Keratinocyte (primary cell): ENCODE measurements at regions not wholly inside any gene's neighbourhood (a gene's known extent, or its start where the extent isn't known, plus 50 kb on each side); places are given as distances from the start of the nearest gene placed in this dataset.

Experiments
- DNase-seq: peaks from one replicate; pipeline ENCODE4 v3.0.0-alpha.2; 2011; ENCODE audit warnings: low read depth, missing footprints, low spot score
- FAIRE-seq: peaks from 2 replicates; lab custom pipeline; 2011; peaks lifted over from hg19 to GRCh38; lab: Jason Lieb, UNC
- H2AFZ ChIP-seq: 2 replicates; pipeline ENCODE4 v1.6.0; 2012; ENCODE audit warnings: low read length, control low read depth, inconsistent platforms; ENCODE audit not compliant: control insufficient read depth
- H3K27ac ChIP-seq: 2 replicates; pipeline ENCODE4 v1.5.1; 2011; ENCODE audit warnings: low read length; ENCODE audit not compliant: control insufficient read depth, insufficient read depth
- H3K27me3 ChIP-seq: 3 replicates; pipeline ENCODE4 v1.6.0; 2011; ENCODE audit warnings: low read length; ENCODE audit not compliant: control insufficient read depth, insufficient read depth; ENCODE audit errors: extremely low read depth
- H3K36me3 ChIP-seq, 2 experiments: 2 replicates in 1 of 2; 3 replicates in 1 of 2; pipeline ENCODE4 v1.5.1; 2011; ENCODE audit warnings: low read length in 2 of 2, mild to moderate bottlenecking in 1 of 2; ENCODE audit not compliant: control insufficient read depth in 2 of 2, insufficient read depth in 2 of 2; ENCODE audit errors: extremely low read depth in 1 of 2
- H3K4me1 ChIP-seq: 3 replicates; pipeline ENCODE4 v1.5.1; 2011; ENCODE audit warnings: low read length; ENCODE audit not compliant: control insufficient read depth, insufficient read depth; ENCODE audit errors: extremely low read depth
- H3K4me2 ChIP-seq: 3 replicates; pipeline ENCODE4 v1.6.0; 2011; ENCODE audit warnings: low read depth, low read length; ENCODE audit not compliant: control insufficient read depth, insufficient read depth; ENCODE audit errors: extremely low read depth
- H3K4me3 ChIP-seq, 3 experiments: fragments of 200-600 bp in 1 of 3; sonication (generic) in 1 of 3; 2 replicates in 2 of 3; 3 replicates in 1 of 3; pipeline ENCODE4 v1.5.1; 2011 to 2016; ENCODE audit warnings: low read length in 3 of 3, mild to moderate bottlenecking in 3 of 3, control low read depth in 2 of 3, inconsistent platforms in 1 of 3, low read depth in 1 of 3, mixed read lengths in 1 of 3, mixed run types in 1 of 3, moderate library complexity in 1 of 3; ENCODE audit not compliant: control insufficient read depth in 2 of 3, insufficient read depth in 2 of 3; ENCODE audit errors: extremely low read depth in 1 of 3
- H3K79me2 ChIP-seq: 2 replicates; pipeline ENCODE4 v1.6.0; 2012; ENCODE audit warnings: low read length; ENCODE audit not compliant: control insufficient read depth, insufficient read depth
- H3K9ac ChIP-seq: 3 replicates; pipeline ENCODE4 v1.6.0; 2011; ENCODE audit warnings: low read length; ENCODE audit not compliant: control insufficient read depth, insufficient read depth; ENCODE audit errors: extremely low read depth
- H3K9me1 ChIP-seq: 3 replicates; pipeline ENCODE4 v1.6.0; 2011; ENCODE audit warnings: low read length; ENCODE audit not compliant: control insufficient read depth, insufficient read depth; ENCODE audit errors: extremely low read depth
- H3K9me3 ChIP-seq: 2 replicates; pipeline ENCODE4 v1.5.1; 2012; ENCODE audit warnings: low read depth, low read length; ENCODE audit not compliant: control insufficient read depth
- H4K20me1 ChIP-seq: 3 replicates; pipeline ENCODE4 v1.6.0; 2011; ENCODE audit warnings: low read length; ENCODE audit not compliant: control insufficient read depth, insufficient read depth; ENCODE audit errors: extremely low read depth
- EZH2 ChIP-seq: IDR thresholded peaks from one replicate; pipeline ENCODE4 v1.6.1; 2012; ENCODE audit warnings: inconsistent platforms, mild to moderate bottlenecking, low read length, moderate library complexity
- dilution Hi-C: fragments of 300-500 bp; cut with MboI; formaldehyde crosslinking; loops from one replicate; pipeline ENCODE4 v1.7.0; 2020; ENCODE audit warnings: low sequenced_read_pairs; ENCODE audit not compliant: extremely low pct_ligation_motif_present
- TF ChIP-seq, protein P1 (sequence below), 3 experiments: IDR thresholded peaks in 1 of 3; conservative IDR thresholded peaks in 1 of 3; optimal IDR thresholded peaks in 1 of 3; 2 replicates in 2 of 3; 3 replicates in 1 of 3; pipeline versions ENCODE3 to v1.5.1; 2011; ENCODE audit warnings: low read length in 3 of 3, mild to moderate bottlenecking in 3 of 3, moderate library complexity in 2 of 3, control low read depth in 1 of 3, inconsistent platforms in 1 of 3; ENCODE audit not compliant: insufficient read depth in 2 of 3; ENCODE audit errors: extremely low read depth in 1 of 3

DNA sequence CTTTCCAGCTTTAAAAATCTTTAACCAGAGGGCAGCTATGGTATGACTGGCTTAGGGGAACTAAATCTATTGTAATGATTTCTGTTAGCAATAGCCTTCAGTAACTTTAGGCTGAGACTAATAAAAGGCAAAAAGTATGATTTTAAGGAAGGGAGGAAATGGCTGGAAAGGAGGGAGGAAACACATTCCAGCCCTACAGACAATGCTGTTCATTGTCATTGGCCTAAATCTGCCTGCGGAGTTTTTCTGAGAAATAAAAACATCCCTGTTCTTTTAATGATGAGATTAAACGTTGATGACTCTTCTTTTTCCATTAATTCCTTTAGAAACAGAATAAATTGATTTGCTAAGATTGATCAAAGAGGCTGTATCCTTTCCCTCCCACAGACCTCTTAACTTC is 99.6 kb upstream of the GRAMD1B start:
- FAIRE-seq, result no peak
- dilution Hi-C loops, result no loop called here

GRCh38 chr11:123330071-123330470 is 100.0 kb upstream of the GRAMD1B start:
- dilution Hi-C loops, result no loop called here
- Histone ChIP-seq H3K36me3 (no peaks in the 10 kb centered on the region), H3K4me2 (no peak overlapping the region), H4K20me1 (no peaks in the 10 kb centered on the region), H3K9ac (no peak overlapping the region), H3K79me2 (no peaks in the 10 kb centered on the region), H3K27ac (no peak overlapping the region), H2AFZ (no peak overlapping the region), H3K9me3 (no peaks in the 10 kb centered on the region), H3K27me3 (peaks cover 3% of the 10 kb centered on the region), H3K9me1 (no peaks in the 10 kb centered on the region), H3K4me3 (no peak overlapping the region), H3K4me1 (no peaks in the 10 kb centered on the region)
- TF ChIP-seq, protein P1, sequence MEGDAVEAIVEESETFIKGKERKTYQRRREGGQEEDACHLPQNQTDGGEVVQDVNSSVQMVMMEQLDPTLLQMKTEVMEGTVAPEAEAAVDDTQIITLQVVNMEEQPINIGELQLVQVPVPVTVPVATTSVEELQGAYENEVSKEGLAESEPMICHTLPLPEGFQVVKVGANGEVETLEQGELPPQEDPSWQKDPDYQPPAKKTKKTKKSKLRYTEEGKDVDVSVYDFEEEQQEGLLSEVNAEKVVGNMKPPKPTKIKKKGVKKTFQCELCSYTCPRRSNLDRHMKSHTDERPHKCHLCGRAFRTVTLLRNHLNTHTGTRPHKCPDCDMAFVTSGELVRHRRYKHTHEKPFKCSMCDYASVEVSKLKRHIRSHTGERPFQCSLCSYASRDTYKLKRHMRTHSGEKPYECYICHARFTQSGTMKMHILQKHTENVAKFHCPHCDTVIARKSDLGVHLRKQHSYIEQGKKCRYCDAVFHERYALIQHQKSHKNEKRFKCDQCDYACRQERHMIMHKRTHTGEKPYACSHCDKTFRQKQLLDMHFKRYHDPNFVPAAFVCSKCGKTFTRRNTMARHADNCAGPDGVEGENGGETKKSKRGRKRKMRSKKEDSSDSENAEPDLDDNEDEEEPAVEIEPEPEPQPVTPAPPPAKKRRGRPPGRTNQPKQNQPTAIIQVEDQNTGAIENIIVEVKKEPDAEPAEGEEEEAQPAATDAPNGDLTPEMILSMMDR (optimal IDR thresholded peaks at IDR 0.05 in 1 of 3, IDR thresholded peaks at IDR 0.05 in 1 of 3, conservative IDR thresholded peaks at IDR 0.05 in 1 of 3; ENCODE audit: extremely low read depth in 1 of 3, insufficient read depth in 2 of 3, low read length in 3 of 3), result no peak
- TF ChIP-seq EZH2, result no peak
- DNase-seq, result no peak
- FAIRE-seq, result no peak

More for the DNA sequence above, 99.6 kb upstream of the GRAMD1B start:
- no peak for DNase-seq
- Histone ChIP-seq H3K4me1 (no peaks in the 10 kb centered on the region), H4K20me1 (no peaks in the 10 kb centered on the region), H3K36me3 (no peaks in the 10 kb centered on the region), H3K9me3 (no peaks in the 10 kb centered on the region), H3K4me2 (no peak overlapping the region), H3K9me1 (no peaks in the 10 kb centered on the region), H3K79me2 (no peaks in the 10 kb centered on the region), H2AFZ (no peak overlapping the region), H3K4me3 (no peak overlapping the region), H3K9ac (no peak overlapping the region), H3K27me3 (peaks cover 3% of the 10 kb centered on the region), H3K27ac (no peak overlapping the region)
- TF ChIP-seq EZH2, result no peak
- TF ChIP-seq, protein P1 (optimal IDR thresholded peaks at IDR 0.05 in 1 of 3, IDR thresholded peaks at IDR 0.05 in 1 of 3, conservative IDR thresholded peaks at IDR 0.05 in 1 of 3; ENCODE audit: extremely low read depth in 1 of 3, insufficient read depth in 2 of 3, low read length in 3 of 3), result no peak
